ENCODE measurements at regions not wholly inside any gene's neighbourhood (a gene's known extent, or its start where the extent isn't known, plus 50 kb on each side); places are given as distances from the start of the nearest gene placed in this dataset.
"Not testable (repeated sequence)": the region's sequence is repeated elsewhere in the genome, so short reads cannot be mapped to it uniquely, and the experiment has no call there.

DNA sequence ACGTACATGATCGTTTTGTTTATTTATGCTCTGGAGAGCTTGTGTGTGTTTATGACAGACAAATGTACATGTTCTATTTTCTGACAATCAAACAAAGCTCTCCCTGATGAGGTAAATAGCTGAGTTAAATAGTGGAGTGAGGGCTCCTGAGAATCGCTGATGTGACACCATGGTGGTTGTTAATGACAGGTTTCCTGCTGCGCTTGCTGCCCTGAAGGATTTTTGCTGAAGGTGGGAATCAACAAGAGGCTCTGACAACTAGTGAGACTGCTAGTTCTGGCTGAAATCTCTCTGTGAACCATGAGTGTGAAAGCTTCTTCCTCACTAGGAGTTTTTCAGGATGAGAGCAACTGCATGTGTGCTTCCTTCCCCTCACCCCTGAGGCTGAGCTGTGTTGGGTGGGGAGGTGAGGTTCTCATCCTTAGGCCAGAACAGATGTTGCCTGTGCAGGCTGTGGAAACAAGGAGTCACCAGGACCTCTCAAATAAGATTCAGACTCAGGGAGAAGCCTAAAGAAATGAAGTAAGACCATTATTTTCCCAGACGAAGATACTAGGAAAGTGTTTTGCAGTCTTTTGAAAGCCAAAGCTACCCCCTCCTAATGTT is 173.4 kb upstream of the JADE1 start:
- Mint-ChIP-seq H3K9me3 (no peaks in the 10 kb centered on the region), H3K36me3 (no peaks in the 10 kb centered on the region), H3K27me3 (ENCODE audit: low read depth) (no peaks in the 10 kb centered on the region), H3K4me1 (peaks cover 23% of the 10 kb centered on the region), H3K4me3 (no peak overlapping the region), H3K27ac (no peak overlapping the region)
- DNase-seq (ENCODE audit: low spot score in 2 of 2, unreplicated experiment in 2 of 2): no peak
- TF ChIP-seq, protein P1, sequence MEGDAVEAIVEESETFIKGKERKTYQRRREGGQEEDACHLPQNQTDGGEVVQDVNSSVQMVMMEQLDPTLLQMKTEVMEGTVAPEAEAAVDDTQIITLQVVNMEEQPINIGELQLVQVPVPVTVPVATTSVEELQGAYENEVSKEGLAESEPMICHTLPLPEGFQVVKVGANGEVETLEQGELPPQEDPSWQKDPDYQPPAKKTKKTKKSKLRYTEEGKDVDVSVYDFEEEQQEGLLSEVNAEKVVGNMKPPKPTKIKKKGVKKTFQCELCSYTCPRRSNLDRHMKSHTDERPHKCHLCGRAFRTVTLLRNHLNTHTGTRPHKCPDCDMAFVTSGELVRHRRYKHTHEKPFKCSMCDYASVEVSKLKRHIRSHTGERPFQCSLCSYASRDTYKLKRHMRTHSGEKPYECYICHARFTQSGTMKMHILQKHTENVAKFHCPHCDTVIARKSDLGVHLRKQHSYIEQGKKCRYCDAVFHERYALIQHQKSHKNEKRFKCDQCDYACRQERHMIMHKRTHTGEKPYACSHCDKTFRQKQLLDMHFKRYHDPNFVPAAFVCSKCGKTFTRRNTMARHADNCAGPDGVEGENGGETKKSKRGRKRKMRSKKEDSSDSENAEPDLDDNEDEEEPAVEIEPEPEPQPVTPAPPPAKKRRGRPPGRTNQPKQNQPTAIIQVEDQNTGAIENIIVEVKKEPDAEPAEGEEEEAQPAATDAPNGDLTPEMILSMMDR (IDR thresholded peaks at IDR 0.05; ENCODE audit: unreplicated experiment): no peak

DNA sequence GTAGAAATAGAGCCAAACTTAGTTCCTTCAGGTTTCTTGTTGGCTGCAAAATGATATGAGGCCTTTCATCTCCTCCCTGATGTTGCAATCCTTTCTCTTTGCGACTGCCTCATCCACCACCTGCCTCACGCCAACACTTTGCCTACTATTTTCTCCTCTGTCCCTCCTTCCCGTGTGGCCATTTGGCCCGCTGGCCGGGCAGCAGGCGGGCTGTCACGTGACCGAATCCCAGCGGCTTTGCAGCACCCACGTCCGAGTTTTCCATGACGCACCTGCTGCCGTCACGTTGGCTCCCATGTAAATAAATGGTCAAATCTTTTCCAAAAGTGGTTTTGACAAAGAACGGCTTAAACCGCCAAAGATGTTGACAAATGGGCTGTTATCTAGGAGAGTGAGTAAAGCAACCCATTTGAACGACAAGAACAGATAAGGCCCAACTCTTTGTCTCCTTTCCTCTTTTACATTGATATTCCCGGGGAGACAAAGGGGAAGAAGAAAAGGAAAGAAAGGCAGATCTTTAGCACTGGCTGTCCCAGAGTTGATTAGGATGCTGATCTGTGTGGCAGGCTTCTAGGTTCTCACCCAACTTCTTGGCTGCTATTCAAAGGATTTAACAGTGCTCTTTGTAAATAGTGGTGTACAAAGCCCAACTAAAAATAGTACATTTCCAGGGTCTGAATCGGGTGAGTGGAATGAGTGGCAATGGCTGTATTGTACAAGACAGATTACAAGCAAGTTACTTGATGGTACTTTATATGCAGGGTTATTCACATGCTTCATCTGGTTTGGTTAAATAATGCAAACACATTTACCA is 174.2 kb upstream of the JADE1 start:
- no peaks in the 10 kb centered on the region for H3K36me3 Mint-ChIP-seq
- no peak overlapping the region for H3K27ac Mint-ChIP-seq
- H3K4me3 Mint-ChIP-seq: no peak overlapping the region
- no peak for DNase-seq (ENCODE audit: low spot score in 2 of 2, unreplicated experiment in 2 of 2)
- TF ChIP-seq, protein P1 (IDR thresholded peaks at IDR 0.05; ENCODE audit: unreplicated experiment): no peak
- H3K9me3 Mint-ChIP-seq: no peaks in the 10 kb centered on the region
- H3K4me1 Mint-ChIP-seq: peaks cover 26% of the 10 kb centered on the region
- H3K27me3 Mint-ChIP-seq (ENCODE audit: low read depth): no peaks in the 10 kb centered on the region

DNA sequence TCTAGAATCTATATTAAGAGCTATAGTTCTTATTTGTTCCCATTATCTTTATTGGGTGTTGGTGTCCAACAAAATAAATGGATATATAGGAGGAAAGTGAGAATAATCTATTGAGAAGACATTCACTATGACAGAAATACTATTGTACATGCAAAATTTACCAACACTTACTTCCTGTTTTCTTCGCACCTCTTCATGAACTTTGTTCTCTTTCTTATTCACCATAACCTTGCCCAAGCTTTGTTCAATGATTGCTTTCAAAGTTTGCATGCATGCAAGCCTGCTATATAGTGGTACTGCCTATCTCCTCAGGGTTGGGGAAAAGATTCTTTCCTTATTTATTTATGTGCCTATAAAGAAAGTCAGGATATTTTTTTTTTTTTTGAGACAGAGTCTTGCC is 176.4 kb upstream of the JADE1 start:
- no peaks in the 10 kb centered on the region for H3K27me3 Mint-ChIP-seq (ENCODE audit: low read depth)
- no peak overlapping the region for H3K4me3 Mint-ChIP-seq
- no peaks in the 10 kb centered on the region for H3K9me3 Mint-ChIP-seq
- H3K27ac Mint-ChIP-seq: no peak overlapping the region
- H3K36me3 Mint-ChIP-seq: no peaks in the 10 kb centered on the region
- TF ChIP-seq, protein P1 (IDR thresholded peaks at IDR 0.05; ENCODE audit: unreplicated experiment): no peak
- DNase-seq (ENCODE audit: low spot score in 2 of 2, unreplicated experiment in 2 of 2): no peak
- H3K4me1 Mint-ChIP-seq: peaks cover 24% of the 10 kb centered on the region

DNA sequence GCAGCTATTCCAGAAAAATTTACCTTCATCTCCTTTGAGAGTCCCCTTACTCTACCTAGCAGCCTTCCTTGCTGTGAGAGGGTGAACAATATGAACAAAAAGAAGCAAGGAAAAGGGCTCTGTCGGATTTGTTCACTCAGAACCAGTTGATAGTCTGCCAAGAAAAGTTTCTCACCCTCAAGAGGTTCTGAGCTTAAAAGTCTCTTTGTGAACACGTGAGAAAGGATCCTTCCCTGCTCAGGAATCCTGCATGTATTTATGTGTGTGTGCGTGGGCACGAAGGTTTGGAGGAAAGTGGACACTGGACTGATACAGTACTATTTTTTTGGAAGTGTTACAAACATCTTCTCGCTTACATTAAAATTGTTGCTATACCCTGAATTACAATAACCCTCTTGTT is 178.6 kb upstream of the JADE1 start:
- Mint-ChIP-seq H3K4me1 (peaks cover 20% of the 10 kb centered on the region), H3K4me3 (no peak overlapping the region), H3K27me3 (ENCODE audit: low read depth) (no peaks in the 10 kb centered on the region), H3K9me3 (peaks cover 4% of the 10 kb centered on the region), H3K36me3 (no peaks in the 10 kb centered on the region), H3K27ac (no peak overlapping the region)
- DNase-seq (ENCODE audit: low spot score in 2 of 2, unreplicated experiment in 2 of 2): no peak
- TF ChIP-seq, protein P1 (IDR thresholded peaks at IDR 0.05; ENCODE audit: unreplicated experiment): no peak

DNA sequence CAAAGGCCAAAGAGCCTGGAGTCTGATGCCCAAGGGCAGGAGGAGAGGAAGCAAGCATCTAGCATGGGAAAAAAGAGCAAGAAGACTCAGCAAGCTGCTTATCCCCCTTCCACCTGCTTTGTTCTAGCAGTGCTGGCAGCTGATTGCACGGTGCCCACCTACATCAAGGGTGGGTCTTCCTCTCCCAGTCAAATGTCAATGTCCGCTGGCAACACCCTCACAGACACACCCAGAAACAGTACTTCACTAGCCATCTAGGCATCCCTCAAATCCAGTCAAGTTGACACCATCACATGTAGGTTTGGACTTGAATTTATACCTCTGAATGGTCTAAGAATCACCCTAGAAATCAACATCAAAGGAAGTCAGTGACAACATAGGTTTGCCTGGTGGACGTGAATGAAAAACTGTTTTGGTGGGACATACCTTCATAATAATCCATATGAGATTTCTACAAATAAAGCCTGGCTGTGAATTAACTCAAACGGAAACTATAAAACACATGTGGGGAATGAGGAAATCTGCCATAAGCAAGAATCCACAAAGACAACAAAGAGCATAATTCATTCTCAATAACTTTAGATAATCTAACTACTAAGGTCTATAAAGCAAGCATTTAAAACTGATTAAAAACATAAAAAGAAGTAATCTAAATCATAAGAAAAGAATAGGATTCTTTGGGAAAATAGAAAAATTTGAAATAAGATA is 185.8 kb upstream of the JADE1 start:
- Mint-ChIP-seq H3K36me3 (no peaks in the 10 kb centered on the region), H3K9me3 (peaks cover 21% of the 10 kb centered on the region), H3K27me3 (ENCODE audit: low read depth) (no peaks in the 10 kb centered on the region), H3K4me3 (no peak overlapping the region), H3K27ac (no peak overlapping the region), H3K4me1 (no peaks in the 10 kb centered on the region)
- TF ChIP-seq, protein P1 (IDR thresholded peaks at IDR 0.05; ENCODE audit: unreplicated experiment): no peak
- DNase-seq (ENCODE audit: low spot score in 2 of 2, unreplicated experiment in 2 of 2): no peak

DNA sequence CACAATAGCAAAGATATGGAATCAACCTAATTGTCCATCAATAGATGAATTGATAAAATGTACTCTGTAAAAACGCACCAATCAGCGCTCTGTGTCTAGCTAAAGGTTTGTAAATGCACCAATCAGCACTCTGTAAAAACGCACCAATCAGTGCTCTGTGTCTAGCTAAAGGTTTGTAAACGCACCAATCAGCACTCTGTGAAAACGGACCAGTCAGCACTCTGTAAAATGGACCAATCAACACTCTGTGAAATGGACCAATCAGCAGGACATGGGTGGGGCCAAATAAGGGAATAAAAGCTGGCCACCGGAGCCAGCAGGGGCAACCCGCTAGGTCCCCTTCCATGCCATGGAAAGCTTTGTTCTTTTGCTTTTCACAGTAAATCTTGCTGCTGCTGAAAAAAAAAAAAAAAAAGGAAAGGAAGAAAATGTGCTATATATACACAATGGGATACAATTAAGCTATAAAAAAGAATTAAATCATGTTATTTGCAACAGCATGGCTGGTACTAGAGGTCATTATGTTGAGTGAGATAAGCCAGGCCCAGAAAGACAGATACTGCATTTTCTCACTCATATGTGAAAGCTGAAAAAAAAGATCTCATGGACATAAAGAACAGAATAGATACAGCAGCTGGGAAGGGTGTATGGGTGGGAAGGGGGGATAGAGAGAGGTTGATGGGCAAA is 189.1 kb upstream of the JADE1 start:
- H3K27ac Mint-ChIP-seq; H3K27me3 Mint-ChIP-seq (ENCODE audit: low read depth); H3K4me3 Mint-ChIP-seq; DNase-seq (ENCODE audit: low spot score in 2 of 2, unreplicated experiment in 2 of 2); H3K36me3 Mint-ChIP-seq; H3K4me1 Mint-ChIP-seq: not testable (repeated sequence)
- peaks cover 23% of the 10 kb centered on the region for H3K9me3 Mint-ChIP-seq

Data from mesothelial cell of epicardium (in vitro differentiated cells).